ENCODE measurements at regions not wholly inside any gene's neighbourhood (a gene's known extent, or its start where the extent isn't known, plus 50 kb on each side); places are given as distances from the start of the nearest gene placed in this dataset.

DNA sequence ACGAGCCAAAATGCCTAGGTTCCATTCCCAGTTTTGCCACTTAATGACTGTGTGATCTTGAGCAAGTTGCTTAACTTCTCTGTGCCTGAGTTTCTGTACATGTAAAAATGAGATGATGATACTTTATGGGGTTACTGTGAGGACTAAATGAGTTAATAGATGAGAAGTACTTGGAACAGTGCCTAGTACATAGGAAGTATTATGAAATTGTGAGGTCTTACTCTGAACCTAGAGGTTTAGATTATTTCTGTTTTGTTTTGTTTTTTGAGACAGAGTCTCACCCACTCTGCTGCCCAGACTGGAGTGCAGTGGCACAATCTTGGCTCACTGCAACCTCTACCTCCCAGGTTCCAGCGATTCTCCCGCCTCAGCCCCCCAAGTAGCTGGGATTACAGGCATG lies 227.0 kb upstream of the POU2AF2 start:
- no peak overlapping the region for H3K9ac ChIP-seq (ENCODE audit: low read length)
- no peaks in the 10 kb centered on the region for H3K27me3 ChIP-seq (ENCODE audit: insufficient read depth, low read length)
- H3K27ac ChIP-seq (ENCODE audit: low read depth, low read length): no peak overlapping the region
- no peak overlapping the region for H4K91ac ChIP-seq (ENCODE audit: low read depth, low read length)
- no peak overlapping the region for H3K4me2 ChIP-seq (ENCODE audit: low read length)
- H2BK120ac ChIP-seq (ENCODE audit: insufficient read depth, low read length, poor library complexity): no peak overlapping the region
- no peak overlapping the region for H2AK5ac ChIP-seq (ENCODE audit: low read length)
- H3K4me1 ChIP-seq (ENCODE audit: control insufficient read depth in 1 of 2, insufficient read depth in 2 of 2, low read length in 2 of 2): no peaks in the 10 kb centered on the region
- H3K4me3 ChIP-seq (ENCODE audit: low read depth, low read length): no peak overlapping the region
- no peak overlapping the region for H3K18ac ChIP-seq (ENCODE audit: low read length)
- H3K36me3 ChIP-seq (ENCODE audit: control insufficient read depth in 1 of 2, insufficient read depth in 2 of 2, low read length in 2 of 2): no peaks in the 10 kb centered on the region
- H2BK12ac ChIP-seq (ENCODE audit: low read length): no peak overlapping the region
- no peak overlapping the region for H3K14ac ChIP-seq (ENCODE audit: low read length)
- H4K8ac ChIP-seq (ENCODE audit: low read depth, low read length): no peak overlapping the region
- no CpG with 5 or more reads among the region's 3 CpGs for WGBS (ENCODE audit: extremely low coverage, insufficient coverage, insufficient read length)
- no peaks in the 10 kb centered on the region for H3K9me3 ChIP-seq (ENCODE audit: insufficient read depth, low read depth, low read length)
- no peaks in the 10 kb centered on the region for H3K79me1 ChIP-seq (ENCODE audit: low read length)
- H4K12ac ChIP-seq (ENCODE audit: low read depth, low read length): no peak overlapping the region
- H2AFZ ChIP-seq (ENCODE audit: insufficient read depth, low read length, poor library complexity): no peak overlapping the region
- DNase-seq: no peak
- H3K23ac ChIP-seq (ENCODE audit: low read length): no peak overlapping the region
- no peak overlapping the region for H2BK5ac ChIP-seq (ENCODE audit: low read depth, low read length, poor library complexity)
- no peak overlapping the region for H3K4ac ChIP-seq (ENCODE audit: low read depth, low read length)
- H3K79me2 ChIP-seq (ENCODE audit: control insufficient read depth, insufficient read depth, low read length, poor library complexity): no peaks in the 10 kb centered on the region

DNA sequence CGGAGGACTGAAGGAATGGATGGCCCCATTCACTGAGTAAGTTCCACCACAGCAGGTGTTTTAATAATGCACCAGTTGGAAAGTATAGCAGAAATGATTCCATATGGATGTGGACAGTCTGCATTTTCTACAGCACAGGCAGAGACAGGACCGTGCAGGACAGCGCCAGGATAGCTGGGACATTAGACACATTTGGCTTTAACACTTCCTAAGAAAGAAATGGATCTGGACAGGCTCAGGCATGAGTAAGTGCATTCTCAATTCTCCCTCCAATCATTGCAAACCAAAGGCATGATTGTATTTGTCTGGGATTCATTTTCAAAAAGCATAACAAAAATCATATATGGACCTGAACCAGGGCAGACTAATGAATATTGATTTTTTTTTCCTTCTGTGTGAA lies 233.0 kb upstream of the POU2AF2 start:
- H2AK5ac ChIP-seq (ENCODE audit: low read length): no peak overlapping the region
- H3K9me3 ChIP-seq (ENCODE audit: insufficient read depth, low read depth, low read length): peaks cover 2% of the 10 kb centered on the region
- no peaks in the 10 kb centered on the region for H3K27me3 ChIP-seq (ENCODE audit: insufficient read depth, low read length)
- no peaks in the 10 kb centered on the region for H3K4me1 ChIP-seq (ENCODE audit: control insufficient read depth in 1 of 2, insufficient read depth in 2 of 2, low read length in 2 of 2)
- no peak overlapping the region for H2BK120ac ChIP-seq (ENCODE audit: insufficient read depth, low read length, poor library complexity)
- H2BK12ac ChIP-seq (ENCODE audit: low read length): no peak overlapping the region
- no peak overlapping the region for H3K23ac ChIP-seq (ENCODE audit: low read length)
- no peak overlapping the region for H2BK5ac ChIP-seq (ENCODE audit: low read depth, low read length, poor library complexity)
- no peaks in the 10 kb centered on the region for H3K79me1 ChIP-seq (ENCODE audit: low read length)
- H3K36me3 ChIP-seq (ENCODE audit: control insufficient read depth in 1 of 2, insufficient read depth in 2 of 2, low read length in 2 of 2): no peaks in the 10 kb centered on the region
- H3K79me2 ChIP-seq (ENCODE audit: control insufficient read depth, insufficient read depth, low read length, poor library complexity): no peaks in the 10 kb centered on the region
- no peak overlapping the region for H3K4ac ChIP-seq (ENCODE audit: low read depth, low read length)
- H3K4me3 ChIP-seq (ENCODE audit: low read depth, low read length): no peak overlapping the region
- no peak overlapping the region for H3K14ac ChIP-seq (ENCODE audit: low read length)
- no peak overlapping the region for H4K12ac ChIP-seq (ENCODE audit: low read depth, low read length)
- H2AFZ ChIP-seq (ENCODE audit: insufficient read depth, low read length, poor library complexity): no peak overlapping the region
- H4K91ac ChIP-seq (ENCODE audit: low read depth, low read length): no peak overlapping the region
- H3K9ac ChIP-seq (ENCODE audit: low read length): no peak overlapping the region
- no CpG with 5 or more reads among the region's 3 CpGs for WGBS (ENCODE audit: extremely low coverage, insufficient coverage, insufficient read length)
- H3K27ac ChIP-seq (ENCODE audit: low read depth, low read length): no peak overlapping the region
- H4K8ac ChIP-seq (ENCODE audit: low read depth, low read length): no peak overlapping the region
- no peak overlapping the region for H3K18ac ChIP-seq (ENCODE audit: low read length)
- no peak for DNase-seq
- H3K4me2 ChIP-seq (ENCODE audit: low read length): no peak overlapping the region

DNA sequence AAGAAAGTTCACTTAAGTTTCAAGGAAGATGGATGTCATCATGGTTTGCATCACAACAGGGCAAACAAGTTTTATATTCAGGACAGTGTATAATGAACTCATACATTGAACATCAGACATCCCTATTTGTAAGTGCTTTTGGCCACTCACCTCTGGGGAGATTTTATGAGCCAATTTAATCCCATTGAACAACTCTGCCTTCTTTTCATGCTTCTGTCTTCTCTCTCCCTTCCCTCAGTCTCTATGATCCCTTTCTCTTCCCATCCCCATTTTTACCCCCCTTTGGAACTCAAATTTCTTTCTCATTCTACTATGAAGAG lies 234.3 kb upstream of the POU2AF2 start:
- Histone ChIP-seq H3K4me2 (ENCODE audit: low read length) (no peak overlapping the region), H2BK5ac (ENCODE audit: low read depth, low read length, poor library complexity) (no peak overlapping the region), H3K4ac (ENCODE audit: low read depth, low read length) (no peak overlapping the region), H3K36me3 (ENCODE audit: control insufficient read depth in 1 of 2, insufficient read depth in 2 of 2, low read length in 2 of 2) (no peaks in the 10 kb centered on the region), H3K4me3 (ENCODE audit: low read depth, low read length) (no peak overlapping the region), H3K23ac (ENCODE audit: low read length) (no peak overlapping the region), H3K4me1 (ENCODE audit: control insufficient read depth in 1 of 2, insufficient read depth in 2 of 2, low read length in 2 of 2) (no peaks in the 10 kb centered on the region), H3K18ac (ENCODE audit: low read length) (no peak overlapping the region), H3K14ac (ENCODE audit: low read length) (no peak overlapping the region), H3K79me1 (ENCODE audit: low read length) (no peaks in the 10 kb centered on the region), H3K9ac (ENCODE audit: low read length) (no peak overlapping the region), H3K79me2 (ENCODE audit: control insufficient read depth, insufficient read depth, low read length, poor library complexity) (no peaks in the 10 kb centered on the region), H3K27ac (ENCODE audit: low read depth, low read length) (no peak overlapping the region), H2AFZ (ENCODE audit: insufficient read depth, low read length, poor library complexity) (no peak overlapping the region), H3K27me3 (ENCODE audit: insufficient read depth, low read length) (no peaks in the 10 kb centered on the region), H4K12ac (ENCODE audit: low read depth, low read length) (no peak overlapping the region), H2BK12ac (ENCODE audit: low read length) (no peak overlapping the region), H4K8ac (ENCODE audit: low read depth, low read length) (no peak overlapping the region), H2AK5ac (ENCODE audit: low read length) (no peak overlapping the region), H3K9me3 (ENCODE audit: insufficient read depth, low read depth, low read length) (peaks cover 2% of the 10 kb centered on the region), H2BK120ac (ENCODE audit: insufficient read depth, low read length, poor library complexity) (no peak overlapping the region), H4K91ac (ENCODE audit: low read depth, low read length) (no peak overlapping the region)
- DNase-seq: no peak

DNA sequence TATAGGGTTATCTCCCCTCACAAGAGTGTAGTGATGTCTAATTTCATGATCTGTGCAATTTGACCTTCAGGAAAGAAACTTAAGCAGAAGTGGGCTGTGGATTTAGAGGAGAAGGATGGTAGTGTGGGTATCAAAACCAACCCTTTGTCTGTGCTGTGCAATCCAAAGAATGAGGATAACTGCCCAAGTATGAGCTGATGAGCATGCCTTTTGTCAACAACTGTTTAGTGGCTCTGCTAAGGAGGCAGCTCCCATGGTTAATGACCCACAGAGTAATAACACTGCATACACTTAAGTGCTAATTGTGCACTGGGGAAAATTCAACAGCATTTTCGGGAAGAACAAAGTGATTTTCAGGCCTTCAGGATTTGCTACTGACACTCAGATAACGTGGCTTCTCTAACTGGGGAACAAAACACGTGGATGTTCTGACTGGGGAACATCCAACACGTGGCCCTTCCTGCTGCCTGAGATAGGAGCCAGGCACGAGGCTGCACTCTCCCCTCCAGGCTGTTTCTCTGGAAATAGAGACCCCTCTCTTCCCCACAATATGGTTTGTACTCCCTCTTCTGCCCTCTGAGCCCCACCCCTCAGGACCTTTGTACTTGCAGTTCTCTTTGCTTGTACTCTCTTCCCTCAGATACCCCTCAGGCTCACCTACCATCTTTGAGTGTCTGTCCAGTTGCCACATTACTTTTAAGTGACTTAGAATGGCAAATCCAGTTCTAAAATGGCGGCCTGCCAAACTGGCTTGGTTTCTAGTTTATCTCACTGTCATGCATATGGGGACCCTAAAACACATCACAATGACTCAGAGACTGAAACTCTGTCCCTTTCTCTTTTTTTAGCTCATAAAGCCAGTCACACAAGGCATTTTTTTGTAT lies 234.9 kb upstream of the POU2AF2 start:
- Histone ChIP-seq H3K79me2 (ENCODE audit: control insufficient read depth, insufficient read depth, low read length, poor library complexity) (no peaks in the 10 kb centered on the region), H2AFZ (ENCODE audit: insufficient read depth, low read length, poor library complexity) (no peak overlapping the region), H3K27ac (ENCODE audit: low read depth, low read length) (no peak overlapping the region), H3K14ac (ENCODE audit: low read length) (no peak overlapping the region), H4K8ac (ENCODE audit: low read depth, low read length) (no peak overlapping the region), H4K91ac (ENCODE audit: low read depth, low read length) (no peak overlapping the region), H2AK5ac (ENCODE audit: low read length) (no peak overlapping the region), H3K9me3 (ENCODE audit: insufficient read depth, low read depth, low read length) (peaks cover 2% of the 10 kb centered on the region), H3K36me3 (ENCODE audit: control insufficient read depth in 1 of 2, insufficient read depth in 2 of 2, low read length in 2 of 2) (no peaks in the 10 kb centered on the region), H3K79me1 (ENCODE audit: low read length) (no peaks in the 10 kb centered on the region), H3K27me3 (ENCODE audit: insufficient read depth, low read length) (no peaks in the 10 kb centered on the region), H2BK5ac (ENCODE audit: low read depth, low read length, poor library complexity) (no peak overlapping the region), H3K4me2 (ENCODE audit: low read length) (no peak overlapping the region), H3K4me1 (ENCODE audit: control insufficient read depth in 1 of 2, insufficient read depth in 2 of 2, low read length in 2 of 2) (no peaks in the 10 kb centered on the region), H3K18ac (ENCODE audit: low read length) (no peak overlapping the region), H2BK120ac (ENCODE audit: insufficient read depth, low read length, poor library complexity) (no peak overlapping the region), H4K12ac (ENCODE audit: low read depth, low read length) (no peak overlapping the region), H2BK12ac (ENCODE audit: low read length) (no peak overlapping the region), H3K4me3 (ENCODE audit: low read depth, low read length) (no peak overlapping the region), H3K23ac (ENCODE audit: low read length) (no peak overlapping the region), H3K4ac (ENCODE audit: low read depth, low read length) (no peak overlapping the region), H3K9ac (ENCODE audit: low read length) (no peak overlapping the region)
- no CpG with 5 or more reads among the region's 6 CpGs for WGBS (ENCODE audit: extremely low coverage, insufficient coverage, insufficient read length)
- no peak for DNase-seq
